Epithelial cell of esophagus (primary cell): ENCODE measurements at regions not wholly inside any gene's neighbourhood (a gene's known extent, or its start where the extent isn't known, plus 50 kb on each side); places are given as distances from the start of the nearest gene placed in this dataset.

Experiments used
- DNase-seq: peaks from one replicate; pipeline ENCODE4 v3.0.0; 2010; ENCODE audit warnings: low read depth
- H3K4me3 ChIP-seq: 2 replicates; pipeline ENCODE4 v1.5.1; 2011; ENCODE audit warnings: mild to moderate bottlenecking, low read length, control low read depth
- TF ChIP-seq, protein P1 (sequence below): IDR thresholded peaks from 2 replicates; pipeline ENCODE4 v1.5.1; 2011; ENCODE audit warnings: low read depth, mild to moderate bottlenecking, low read length, control low read depth, inconsistent platforms; ENCODE audit not compliant: insufficient read depth; ENCODE audit errors: missing control alignments

DNA sequence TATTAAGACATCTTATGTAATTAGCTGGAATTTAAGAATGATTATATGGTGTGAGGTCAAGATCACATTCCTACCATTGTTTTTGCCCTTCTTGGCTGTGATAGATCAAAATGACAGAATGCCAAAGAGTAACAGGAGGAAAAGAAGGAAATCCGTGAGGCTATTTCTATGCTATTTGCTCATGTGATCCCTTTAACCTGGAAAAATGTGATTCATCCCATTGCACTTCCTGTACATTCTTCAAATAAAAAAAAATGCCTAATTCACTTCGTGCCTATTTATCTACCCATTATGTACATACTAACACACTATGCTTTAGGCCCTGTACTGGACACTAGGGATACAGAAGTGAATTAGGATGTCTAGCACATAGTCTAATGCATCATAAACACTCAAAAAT, 154.1 kb upstream of the PAPPA start:
- no peak overlapping the region for H3K4me3 ChIP-seq
- TF ChIP-seq, protein P1, sequence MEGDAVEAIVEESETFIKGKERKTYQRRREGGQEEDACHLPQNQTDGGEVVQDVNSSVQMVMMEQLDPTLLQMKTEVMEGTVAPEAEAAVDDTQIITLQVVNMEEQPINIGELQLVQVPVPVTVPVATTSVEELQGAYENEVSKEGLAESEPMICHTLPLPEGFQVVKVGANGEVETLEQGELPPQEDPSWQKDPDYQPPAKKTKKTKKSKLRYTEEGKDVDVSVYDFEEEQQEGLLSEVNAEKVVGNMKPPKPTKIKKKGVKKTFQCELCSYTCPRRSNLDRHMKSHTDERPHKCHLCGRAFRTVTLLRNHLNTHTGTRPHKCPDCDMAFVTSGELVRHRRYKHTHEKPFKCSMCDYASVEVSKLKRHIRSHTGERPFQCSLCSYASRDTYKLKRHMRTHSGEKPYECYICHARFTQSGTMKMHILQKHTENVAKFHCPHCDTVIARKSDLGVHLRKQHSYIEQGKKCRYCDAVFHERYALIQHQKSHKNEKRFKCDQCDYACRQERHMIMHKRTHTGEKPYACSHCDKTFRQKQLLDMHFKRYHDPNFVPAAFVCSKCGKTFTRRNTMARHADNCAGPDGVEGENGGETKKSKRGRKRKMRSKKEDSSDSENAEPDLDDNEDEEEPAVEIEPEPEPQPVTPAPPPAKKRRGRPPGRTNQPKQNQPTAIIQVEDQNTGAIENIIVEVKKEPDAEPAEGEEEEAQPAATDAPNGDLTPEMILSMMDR = no peak
- peak; percentile 63 for DNase-seq

DNA sequence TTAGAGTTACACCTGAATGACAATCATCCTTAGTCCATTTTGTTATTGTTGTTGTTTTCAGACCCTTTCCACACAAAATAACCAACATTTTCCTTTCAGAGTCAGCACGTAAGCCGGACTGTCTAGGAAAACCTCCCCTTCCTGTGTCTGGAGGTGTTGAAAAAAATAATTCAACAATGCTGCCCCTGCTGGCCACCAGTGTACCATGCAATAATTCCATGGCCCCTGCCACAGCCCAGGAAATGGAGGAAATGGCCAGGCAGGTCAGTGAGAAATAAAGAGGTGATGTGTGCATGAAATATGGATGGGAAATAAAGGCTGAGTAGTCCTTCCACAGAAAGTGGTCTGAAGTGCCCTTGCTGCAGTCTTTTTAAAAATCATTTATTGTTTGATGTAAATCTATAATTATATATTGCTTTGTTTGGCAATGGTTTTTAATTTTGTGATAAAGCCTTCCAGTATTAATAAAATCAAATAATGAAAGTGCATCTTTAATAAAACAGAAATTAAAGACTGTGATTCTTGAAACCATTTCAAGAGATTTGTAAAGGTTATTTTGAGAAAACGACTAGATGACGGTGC, 152.8 kb upstream of the PAPPA start:
- TF ChIP-seq, protein P1 = peak; percentile 60
- H3K4me3 ChIP-seq = no peak overlapping the region
- peak; percentile 31 for DNase-seq

DNA sequence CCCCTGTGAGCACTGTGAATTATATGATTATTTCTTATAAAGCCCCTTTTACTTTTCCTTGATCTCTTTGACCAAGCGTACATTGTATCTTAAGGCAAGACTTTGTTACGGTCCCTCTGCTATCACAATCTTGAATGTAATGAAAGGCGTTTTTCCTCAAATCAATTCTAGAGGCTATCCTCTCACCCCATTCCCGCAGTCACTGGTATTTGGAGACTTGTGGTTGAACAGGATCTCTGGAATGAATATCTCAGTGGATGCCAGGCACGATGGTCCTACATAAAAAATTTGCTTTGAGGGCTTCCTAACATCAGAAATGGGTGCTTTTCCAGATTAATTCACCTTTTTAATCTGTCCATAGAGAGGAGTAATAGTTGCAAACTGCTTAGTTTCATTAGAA, 151.4 kb upstream of the PAPPA start:
- TF ChIP-seq, protein P1 = no peak
- DNase-seq = no peak
- no peak overlapping the region for H3K4me3 ChIP-seq

DNA sequence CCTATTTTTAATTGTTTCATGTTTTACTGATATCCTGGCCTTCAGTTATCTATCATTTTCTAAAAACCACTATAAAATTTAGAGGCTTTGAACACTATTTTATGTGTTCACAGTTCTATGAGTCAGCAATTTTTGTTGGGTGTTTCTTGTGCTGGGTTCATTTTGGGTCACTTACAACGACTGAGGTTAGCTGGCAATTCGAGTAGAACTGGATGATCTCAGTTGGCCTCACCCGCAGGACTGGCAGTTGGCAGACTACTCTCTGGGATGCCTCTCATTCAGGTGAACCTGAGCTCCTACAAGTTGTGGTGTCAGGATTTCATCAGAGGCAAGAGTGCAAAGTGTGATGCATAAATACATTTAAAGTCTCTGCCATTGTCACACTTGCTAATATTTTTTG, 151.0 kb upstream of the PAPPA start:
- DNase-seq = peak; percentile 88
- H3K4me3 ChIP-seq = no peak overlapping the region
- TF ChIP-seq, protein P1 = no peak

DNA sequence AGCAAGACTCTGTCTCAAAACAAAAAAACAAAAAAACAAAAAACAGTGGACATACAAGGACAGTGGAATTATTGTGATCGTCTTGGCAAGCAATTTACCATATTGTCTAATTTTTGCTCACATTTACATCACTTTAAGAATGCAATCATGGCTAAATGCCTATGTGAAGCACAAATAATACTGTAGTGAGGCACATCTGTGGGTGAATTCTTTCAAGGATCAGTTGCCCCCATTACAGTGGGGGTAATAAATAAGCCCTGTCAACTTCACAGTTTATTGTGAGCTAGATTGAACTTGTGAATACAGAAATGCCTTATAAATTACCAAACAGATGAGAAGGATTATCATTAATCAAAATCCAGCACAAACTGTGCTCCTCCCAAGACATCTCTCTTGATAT, 150.2 kb upstream of the PAPPA start:
- no peak for DNase-seq
- H3K4me3 ChIP-seq = no peak overlapping the region
- TF ChIP-seq, protein P1 = no peak

DNA sequence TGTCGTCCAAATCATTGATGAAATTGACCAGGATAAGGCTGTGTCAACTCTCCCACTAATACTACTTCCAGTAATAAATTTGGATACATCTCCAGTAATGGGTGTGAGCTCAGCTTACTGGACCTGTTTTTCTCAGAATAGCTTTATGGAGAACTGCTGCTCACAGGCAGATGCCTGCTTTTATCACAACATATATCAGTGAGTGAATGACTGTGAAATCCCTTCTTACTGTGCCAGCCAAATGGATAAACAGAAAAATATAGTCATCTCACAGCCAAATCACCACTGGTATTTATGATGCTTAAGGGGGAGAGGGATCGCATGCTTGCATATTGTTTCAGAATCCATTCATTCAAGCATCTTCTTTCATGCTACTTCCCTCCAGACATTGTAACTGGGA, 148.4 kb upstream of the PAPPA start:
- no peak overlapping the region for H3K4me3 ChIP-seq
- TF ChIP-seq, protein P1 = no peak
- DNase-seq = no peak

DNA sequence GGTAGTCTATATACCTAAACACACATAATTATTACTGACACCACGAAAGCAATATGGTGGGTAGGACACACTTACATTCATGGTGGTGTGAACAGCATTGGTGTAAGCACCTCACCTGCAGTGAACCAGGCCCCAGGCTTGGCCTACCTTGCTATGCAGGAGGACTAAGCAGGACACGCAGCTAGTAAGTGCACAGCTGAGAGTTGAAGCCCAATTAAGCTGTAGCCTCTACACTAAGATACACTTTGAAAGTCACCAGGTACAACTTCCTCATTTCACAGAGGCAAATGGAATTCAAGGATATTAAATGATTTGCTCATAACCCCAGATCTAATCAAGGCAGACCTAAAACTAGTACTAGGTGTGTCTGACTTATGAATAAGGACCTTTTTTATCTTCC, 145.8 kb upstream of the PAPPA start:
- no peak overlapping the region for H3K4me3 ChIP-seq
- DNase-seq = no peak
- TF ChIP-seq, protein P1 = no peak
